K562 (cell line): ENCODE measurements at regions not wholly inside any gene's neighbourhood (a gene's known extent, or its start where the extent isn't known, plus 50 kb on each side); places are given as distances from the start of the nearest gene placed in this dataset.

Source experiments
- ARHGAP35 ChIP-seq: fragments of 450-650 bp; IDR thresholded peaks from 2 replicates; pipeline ENCODE4 v1.6.1; 2018; ENCODE audit not compliant: partially characterized antibody
- CREB3L1 ChIP-seq: fragments of 450-650 bp; IDR thresholded peaks from 2 replicates; pipeline ENCODE4 v1.6.1; 2014; ENCODE audit warnings: low read depth, mild to moderate bottlenecking, moderate library complexity, borderline replicate concordance
- PCBP2 ChIP-seq: fragments of 200-400 bp; formaldehyde crosslinking; IDR thresholded peaks from 2 replicates; pipeline ENCODE4 v1.6.1; 2018; ENCODE audit warnings: low read length, low read depth, mild to moderate bottlenecking, moderate library complexity; ENCODE audit not compliant: poor library complexity, severe bottlenecking
- POLR3G ChIP-seq: IDR thresholded peaks from 2 replicates; pipeline ENCODE4 v1.6.1; 2011; ENCODE audit not compliant: insufficient read length, insufficient replicate concordance; ENCODE audit errors: extremely low read depth
- ZNF253 ChIP-seq: fragments of 250-450 bp; sonication (Bioruptor Pico); conservative IDR thresholded peaks from 2 replicates; pipeline ENCODE4 v1.6.1; 2021; ENCODE audit warnings: mild to moderate bottlenecking
- ZNF780A ChIP-seq: fragments of 250-450 bp; sonication (Bioruptor Pico); IDR thresholded peaks from 2 replicates; pipeline ENCODE4 v1.5.0; 2021; ENCODE audit warnings: mild to moderate bottlenecking
- TF ChIP-seq, protein P1 (sequence below): fragments of 150-350 bp; IDR thresholded peaks from 2 replicates; pipeline ENCODE4 v1.6.1; 2014; ENCODE audit warnings: low read depth, mild to moderate bottlenecking, low read length, borderline replicate concordance
- TF ChIP-seq, protein P2 (sequence below): fragments of 450-650 bp; IDR thresholded peaks from 2 replicates; pipeline ENCODE4 v1.6.1; 2016; ENCODE audit warnings: low read depth, mild to moderate bottlenecking, moderate library complexity

DNA sequence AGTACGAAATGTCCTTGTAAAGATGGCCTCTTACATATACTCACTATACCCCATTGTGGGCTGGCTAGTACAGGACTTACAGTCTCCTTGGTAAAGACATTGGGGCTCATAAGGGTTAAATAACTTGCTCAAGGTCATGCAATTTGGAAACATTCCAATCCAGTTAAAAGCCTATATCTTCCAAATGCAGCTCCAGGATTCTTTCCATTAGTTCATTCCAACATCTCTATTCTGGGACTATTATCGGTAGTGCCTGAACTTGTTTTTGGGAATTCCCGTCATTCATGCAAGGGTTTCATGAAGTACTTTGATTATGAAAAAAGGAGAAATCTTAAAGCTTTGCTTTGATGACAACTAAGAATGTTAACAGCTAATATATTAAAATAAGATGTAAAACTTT, 99.2 kb upstream of the SLC8A1 start (continued):
- TF ChIP-seq, protein P1, sequence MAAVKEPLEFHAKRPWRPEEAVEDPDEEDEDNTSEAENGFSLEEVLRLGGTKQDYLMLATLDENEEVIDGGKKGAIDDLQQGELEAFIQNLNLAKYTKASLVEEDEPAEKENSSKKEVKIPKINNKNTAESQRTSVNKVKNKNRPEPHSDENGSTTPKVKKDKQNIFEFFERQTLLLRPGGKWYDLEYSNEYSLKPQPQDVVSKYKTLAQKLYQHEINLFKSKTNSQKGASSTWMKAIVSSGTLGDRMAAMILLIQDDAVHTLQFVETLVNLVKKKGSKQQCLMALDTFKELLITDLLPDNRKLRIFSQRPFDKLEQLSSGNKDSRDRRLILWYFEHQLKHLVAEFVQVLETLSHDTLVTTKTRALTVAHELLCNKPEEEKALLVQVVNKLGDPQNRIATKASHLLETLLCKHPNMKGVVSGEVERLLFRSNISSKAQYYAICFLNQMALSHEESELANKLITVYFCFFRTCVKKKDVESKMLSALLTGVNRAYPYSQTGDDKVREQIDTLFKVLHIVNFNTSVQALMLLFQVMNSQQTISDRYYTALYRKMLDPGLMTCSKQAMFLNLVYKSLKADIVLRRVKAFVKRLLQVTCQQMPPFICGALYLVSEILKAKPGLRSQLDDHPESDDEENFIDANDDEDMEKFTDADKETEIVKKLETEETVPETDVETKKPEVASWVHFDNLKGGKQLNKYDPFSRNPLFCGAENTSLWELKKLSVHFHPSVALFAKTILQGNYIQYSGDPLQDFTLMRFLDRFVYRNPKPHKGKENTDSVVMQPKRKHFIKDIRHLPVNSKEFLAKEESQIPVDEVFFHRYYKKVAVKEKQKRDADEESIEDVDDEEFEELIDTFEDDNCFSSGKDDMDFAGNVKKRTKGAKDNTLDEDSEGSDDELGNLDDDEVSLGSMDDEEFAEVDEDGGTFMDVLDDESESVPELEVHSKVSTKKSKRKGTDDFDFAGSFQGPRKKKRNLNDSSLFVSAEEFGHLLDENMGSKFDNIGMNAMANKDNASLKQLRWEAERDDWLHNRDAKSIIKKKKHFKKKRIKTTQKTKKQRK, result no peak
- no peak for TF ChIP-seq PCBP2
- no peak for TF ChIP-seq POLR3G
- TF ChIP-seq ARHGAP35, result no peak
- TF ChIP-seq ZNF253 (CRISPR knock-in tag), result no peak
- TF ChIP-seq, protein P2, sequence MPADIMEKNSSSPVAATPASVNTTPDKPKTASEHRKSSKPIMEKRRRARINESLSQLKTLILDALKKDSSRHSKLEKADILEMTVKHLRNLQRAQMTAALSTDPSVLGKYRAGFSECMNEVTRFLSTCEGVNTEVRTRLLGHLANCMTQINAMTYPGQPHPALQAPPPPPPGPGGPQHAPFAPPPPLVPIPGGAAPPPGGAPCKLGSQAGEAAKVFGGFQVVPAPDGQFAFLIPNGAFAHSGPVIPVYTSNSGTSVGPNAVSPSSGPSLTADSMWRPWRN, result no peak
- no peak for TF ChIP-seq ZNF780A (CRISPR knock-in tag)
- no peak for TF ChIP-seq CREB3L1
